ENCODE measurements at regions not wholly inside any gene's neighbourhood (a gene's known extent, or its start where the extent isn't known, plus 50 kb on each side); places are given as distances from the start of the nearest gene placed in this dataset.

DNA sequence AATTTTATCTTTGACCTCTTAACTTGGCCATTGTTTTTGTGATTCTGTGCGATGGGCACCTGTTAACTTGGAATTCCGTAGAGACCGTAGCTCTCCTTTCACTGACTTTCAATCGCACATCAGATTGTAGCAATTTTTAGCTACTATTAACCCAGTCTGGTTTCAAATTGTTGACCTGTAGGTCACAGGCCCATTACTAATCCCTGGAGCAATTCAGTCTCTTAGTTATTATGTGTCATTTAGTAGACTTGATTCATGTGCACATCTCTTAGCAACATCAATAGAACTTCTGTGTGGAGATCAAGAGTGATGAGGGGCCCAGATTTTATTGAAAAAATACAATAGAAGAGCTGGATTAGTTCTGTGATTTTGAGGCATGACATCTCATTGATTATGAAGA lies 549.6 kb upstream of the SLC10A2 start:
- TF ChIP-seq, protein P1, sequence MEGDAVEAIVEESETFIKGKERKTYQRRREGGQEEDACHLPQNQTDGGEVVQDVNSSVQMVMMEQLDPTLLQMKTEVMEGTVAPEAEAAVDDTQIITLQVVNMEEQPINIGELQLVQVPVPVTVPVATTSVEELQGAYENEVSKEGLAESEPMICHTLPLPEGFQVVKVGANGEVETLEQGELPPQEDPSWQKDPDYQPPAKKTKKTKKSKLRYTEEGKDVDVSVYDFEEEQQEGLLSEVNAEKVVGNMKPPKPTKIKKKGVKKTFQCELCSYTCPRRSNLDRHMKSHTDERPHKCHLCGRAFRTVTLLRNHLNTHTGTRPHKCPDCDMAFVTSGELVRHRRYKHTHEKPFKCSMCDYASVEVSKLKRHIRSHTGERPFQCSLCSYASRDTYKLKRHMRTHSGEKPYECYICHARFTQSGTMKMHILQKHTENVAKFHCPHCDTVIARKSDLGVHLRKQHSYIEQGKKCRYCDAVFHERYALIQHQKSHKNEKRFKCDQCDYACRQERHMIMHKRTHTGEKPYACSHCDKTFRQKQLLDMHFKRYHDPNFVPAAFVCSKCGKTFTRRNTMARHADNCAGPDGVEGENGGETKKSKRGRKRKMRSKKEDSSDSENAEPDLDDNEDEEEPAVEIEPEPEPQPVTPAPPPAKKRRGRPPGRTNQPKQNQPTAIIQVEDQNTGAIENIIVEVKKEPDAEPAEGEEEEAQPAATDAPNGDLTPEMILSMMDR (IDR thresholded peaks at IDR 0.05; ENCODE audit: borderline replicate concordance, extremely low read depth, low read length, poor library complexity, severe bottlenecking) = no peak
- TF ChIP-seq EZH2 (IDR thresholded peaks at IDR 0.05; ENCODE audit: borderline replicate concordance, low read depth, low read length, severe bottlenecking) = no peak
- H3K27me3 ChIP-seq (ENCODE audit: insufficient read depth, low read length, poor library complexity) = no peaks in the 10 kb centered on the region
- H3K79me2 ChIP-seq (ENCODE audit: insufficient read depth, low read length) = no peaks in the 10 kb centered on the region
- no peak for ATAC-seq (ENCODE audit: insufficient read depth, low read depth)
- DNase-seq = no peak
- no peaks in the 10 kb centered on the region for H3K36me3 ChIP-seq (ENCODE audit: insufficient read depth, low read length)
- H3K4me2 ChIP-seq (ENCODE audit: insufficient read depth, low read length) = no peak overlapping the region
- H3K27ac ChIP-seq (ENCODE audit: low read length) = no peak overlapping the region
- H3K9ac ChIP-seq (ENCODE audit: low read depth, low read length) = no peak overlapping the region
- H4K20me1 ChIP-seq (ENCODE audit: insufficient read depth, low read length) = no peaks in the 10 kb centered on the region
- H3K4me3 ChIP-seq (ENCODE audit: low read depth in 1 of 2, low read length in 2 of 2) = no peak overlapping the region
- H3K9me3 ChIP-seq (ENCODE audit: insufficient read depth, low read length, severe bottlenecking) = no peaks in the 10 kb centered on the region
- H3K4me1 ChIP-seq (ENCODE audit: insufficient read depth, low read length) = no peaks in the 10 kb centered on the region
- H2AFZ ChIP-seq (ENCODE audit: low read depth, low read length) = no peak overlapping the region

DNA sequence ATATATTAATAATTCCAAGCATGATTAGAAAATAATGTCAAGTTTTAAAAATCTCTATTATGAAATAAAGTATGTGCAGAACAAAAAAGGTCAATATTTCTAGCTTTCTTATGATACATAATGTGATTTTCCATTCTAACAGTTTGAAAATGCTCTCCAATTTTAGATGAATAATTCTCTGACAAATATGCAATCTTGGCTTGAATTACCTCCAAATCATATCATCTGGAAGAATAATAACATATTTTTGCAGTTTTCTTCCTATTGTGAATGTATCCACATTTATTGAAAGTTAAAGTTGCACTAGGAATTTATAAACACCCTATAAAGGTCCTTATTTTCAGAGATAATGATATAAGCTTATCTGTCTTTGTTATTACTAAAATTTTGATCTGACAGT lies 548.5 kb upstream of the SLC10A2 start:
- Histone ChIP-seq H2AFZ (ENCODE audit: low read depth, low read length) (no peak overlapping the region), H3K27me3 (ENCODE audit: insufficient read depth, low read length, poor library complexity) (no peaks in the 10 kb centered on the region), H3K36me3 (ENCODE audit: insufficient read depth, low read length) (no peaks in the 10 kb centered on the region), H4K20me1 (ENCODE audit: insufficient read depth, low read length) (no peaks in the 10 kb centered on the region), H3K27ac (ENCODE audit: low read length) (no peak overlapping the region), H3K9ac (ENCODE audit: low read depth, low read length) (no peak overlapping the region), H3K79me2 (ENCODE audit: insufficient read depth, low read length) (no peaks in the 10 kb centered on the region), H3K4me3 (ENCODE audit: low read depth in 1 of 2, low read length in 2 of 2) (no peak overlapping the region), H3K4me2 (ENCODE audit: insufficient read depth, low read length) (no peak overlapping the region), H3K4me1 (ENCODE audit: insufficient read depth, low read length) (no peaks in the 10 kb centered on the region), H3K9me3 (ENCODE audit: insufficient read depth, low read length, severe bottlenecking) (no peaks in the 10 kb centered on the region)
- TF ChIP-seq EZH2 (IDR thresholded peaks at IDR 0.05; ENCODE audit: borderline replicate concordance, low read depth, low read length, severe bottlenecking) = no peak
- TF ChIP-seq, protein P1 (IDR thresholded peaks at IDR 0.05; ENCODE audit: borderline replicate concordance, extremely low read depth, low read length, poor library complexity, severe bottlenecking) = no peak
- ATAC-seq (ENCODE audit: insufficient read depth, low read depth) = no peak
- DNase-seq = no peak

- no peak overlapping the region for H3K4me2 ChIP-seq (ENCODE audit: insufficient read depth, low read length)
- TF ChIP-seq, protein P1 (IDR thresholded peaks at IDR 0.05; ENCODE audit: borderline replicate concordance, extremely low read depth, low read length, poor library complexity, severe bottlenecking) = no peak
- TF ChIP-seq EZH2 (IDR thresholded peaks at IDR 0.05; ENCODE audit: borderline replicate concordance, low read depth, low read length, severe bottlenecking) = no peak
- ATAC-seq (ENCODE audit: insufficient read depth, low read depth) = no peak
- no peak overlapping the region for H3K4me3 ChIP-seq (ENCODE audit: low read depth in 1 of 2, low read length in 2 of 2)
- no peaks in the 10 kb centered on the region for H4K20me1 ChIP-seq (ENCODE audit: insufficient read depth, low read length)
- H3K9ac ChIP-seq (ENCODE audit: low read depth, low read length) = no peak overlapping the region
- no peak for DNase-seq
- H2AFZ ChIP-seq (ENCODE audit: low read depth, low read length) = no peak overlapping the region
- H3K4me1 ChIP-seq (ENCODE audit: insufficient read depth, low read length) = no peaks in the 10 kb centered on the region
- H3K9me3 ChIP-seq (ENCODE audit: insufficient read depth, low read length, severe bottlenecking) = no peaks in the 10 kb centered on the region
- no peaks in the 10 kb centered on the region for H3K36me3 ChIP-seq (ENCODE audit: insufficient read depth, low read length)
- H3K27ac ChIP-seq (ENCODE audit: low read length) = no peak overlapping the region
- H3K27me3 ChIP-seq (ENCODE audit: insufficient read depth, low read length, poor library complexity) = no peaks in the 10 kb centered on the region
- no peaks in the 10 kb centered on the region for H3K79me2 ChIP-seq (ENCODE audit: insufficient read depth, low read length)
These were observed 541.8 kb upstream of the SLC10A2 start for GRCh38 chr13:103607995-103608394.
